Calu3 (cell line): ENCODE measurements at regions not wholly inside any gene's neighbourhood (a gene's known extent, or its start where the extent isn't known, plus 50 kb on each side); places are given as distances from the start of the nearest gene placed in this dataset.

Experiments used
- BruUV-seq: library from RNA; stranded (reverse); fragments of 400-500 nt; replicated peaks from 2 replicates; lab custom pipeline; 2021; lab: Mats Ljungman, UMichigan
- CTCF ChIA-PET: fragments of 300-600 bp; sonication (Branson Sonifier 250); formaldehyde crosslinking; loops from one replicate; lab custom pipeline; 2022; ENCODE audit warnings: antibody characterized with exemption; lab: Charles Lee
- DNase-seq: peaks from one replicate; pipeline ENCODE4 v3.0.0; 2022
- H3K27ac Mint-ChIP-seq: one replicate; pipeline ENCODE4 v1.8.0; 2022; ENCODE audit warnings: mixed read lengths; ENCODE audit not compliant: unreplicated experiment
- H3K27me3 Mint-ChIP-seq: one replicate; pipeline ENCODE4 v1.8.0; 2022; ENCODE audit warnings: mixed read lengths; ENCODE audit not compliant: unreplicated experiment
- H3K36me3 Mint-ChIP-seq: one replicate; pipeline ENCODE4 v1.8.0; 2022; ENCODE audit warnings: mild to moderate bottlenecking, moderate library complexity, mixed read lengths; ENCODE audit not compliant: insufficient read depth, unreplicated experiment
- H3K4me1 Mint-ChIP-seq: one replicate; pipeline ENCODE4 v1.8.0; 2022; ENCODE audit warnings: mild to moderate bottlenecking, low read depth, mixed read lengths; ENCODE audit not compliant: unreplicated experiment
- H3K4me3 Mint-ChIP-seq: one replicate; pipeline ENCODE4 v1.8.0; 2022; ENCODE audit warnings: mild to moderate bottlenecking, low read depth, moderate library complexity, mixed read lengths; ENCODE audit not compliant: unreplicated experiment
- H3K9me3 Mint-ChIP-seq: one replicate; pipeline ENCODE4 v1.8.0; 2022; ENCODE audit warnings: low read depth, mixed read lengths; ENCODE audit not compliant: unreplicated experiment
- CTCF ChIP-seq: fragments of 200-600 bp; IDR thresholded peaks from one replicate; pipeline ENCODE4 v1.8.0; 2022; ENCODE audit warnings: antibody characterized with exemption; ENCODE audit not compliant: unreplicated experiment
- intact Hi-C: fragments of 100-400 bp; cut with micrococcal nuclease; formaldehyde crosslinking; loops from one replicate; pipeline ENCODE4 v1.10.0; 2022; ENCODE audit not compliant: unreplicated experiment

GRCh38 chr4:137922721-137923120, 319.4 kb downstream of the SLC7A11 start:
- DNase-seq = no peak

GRCh38 chr4:137909529-137910309, 332.4 kb downstream of the SLC7A11 start:
- Mint-ChIP-seq H3K9me3 (no peaks in the 10 kb centered on the region), H3K4me1 (no peaks in the 10 kb centered on the region), H3K36me3 (no peaks in the 10 kb centered on the region), H3K27me3 (no peaks in the 10 kb centered on the region), H3K4me3 (no peak overlapping the region), H3K27ac (no peak overlapping the region)
- no peak for TF ChIP-seq CTCF
- CTCF ChIA-PET = no interaction called here
- peak; percentile 2 for DNase-seq
- no TSS peak for BruUV-seq
- intact Hi-C loops = no loop called here

More at GRCh38 chr4:137922721-137923120, 319.4 kb downstream of the SLC7A11 start:
- Mint-ChIP-seq H3K27me3 (no peaks in the 10 kb centered on the region), H3K4me3 (no peak overlapping the region), H3K27ac (no peak overlapping the region), H3K9me3 (no peaks in the 10 kb centered on the region), H3K4me1 (no peaks in the 10 kb centered on the region), H3K36me3 (no peaks in the 10 kb centered on the region)
- no peak for TF ChIP-seq CTCF
- CTCF ChIA-PET = interaction anchor here (0.6 kb wide), 1 partner anchor 1166 kb away, joined by 4 read pairs; no protein-coding TSS in a partner anchor
- intact Hi-C loops = no loop called here
- BruUV-seq = no TSS peak

GRCh38 chr4:137905930-137906329, 336.2 kb downstream of the SLC7A11 start:
- CTCF ChIA-PET = no interaction called here
- no peak overlapping the region for H3K27ac Mint-ChIP-seq
- H3K27me3 Mint-ChIP-seq = no peaks in the 10 kb centered on the region
- H3K4me1 Mint-ChIP-seq = no peaks in the 10 kb centered on the region
- no peaks in the 10 kb centered on the region for H3K36me3 Mint-ChIP-seq
- no peaks in the 10 kb centered on the region for H3K9me3 Mint-ChIP-seq
- no TSS peak for BruUV-seq
- DNase-seq = no peak
- TF ChIP-seq CTCF = no peak
- H3K4me3 Mint-ChIP-seq = no peak overlapping the region
- intact Hi-C loops = no loop called here

- no peak for TF ChIP-seq CTCF
- Mint-ChIP-seq H3K9me3 (no peaks in the 10 kb centered on the region), H3K4me1 (no peaks in the 10 kb centered on the region), H3K27ac (no peak overlapping the region), H3K36me3 (no peaks in the 10 kb centered on the region), H3K4me3 (no peak overlapping the region), H3K27me3 (no peaks in the 10 kb centered on the region)
- DNase-seq = no peak
- no TSS peak for BruUV-seq
- intact Hi-C loops = no loop called here
- CTCF ChIA-PET = no interaction called here
These were observed 341.0 kb downstream of the SLC7A11 start for GRCh38 chr4:137901114-137901513.
